ENCODE measurements at regions not wholly inside any gene's neighbourhood (a gene's known extent, or its start where the extent isn't known, plus 50 kb on each side); places are given as distances from the start of the nearest gene placed in this dataset.

DNA sequence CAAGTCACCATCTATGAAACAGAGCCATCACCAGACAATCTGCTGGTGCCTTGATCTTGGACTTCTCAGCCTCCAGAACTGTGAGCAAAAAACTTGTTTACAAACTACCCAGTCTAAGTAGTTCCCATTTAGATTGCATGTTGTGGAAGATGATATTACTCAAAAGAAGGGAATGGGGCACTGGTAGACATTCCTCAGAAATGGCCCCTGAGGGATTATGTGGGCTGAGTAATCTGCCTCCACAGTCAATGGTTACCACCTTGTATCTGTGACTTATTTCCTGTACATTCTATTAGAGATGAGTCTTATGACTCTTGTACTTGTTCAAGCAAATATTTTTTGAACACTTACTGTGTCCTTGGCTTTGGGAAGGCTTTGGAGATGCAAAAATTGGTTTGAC, 160.4 kb downstream of the NUP35 start (continued):
- TF ChIP-seq, protein P1, sequence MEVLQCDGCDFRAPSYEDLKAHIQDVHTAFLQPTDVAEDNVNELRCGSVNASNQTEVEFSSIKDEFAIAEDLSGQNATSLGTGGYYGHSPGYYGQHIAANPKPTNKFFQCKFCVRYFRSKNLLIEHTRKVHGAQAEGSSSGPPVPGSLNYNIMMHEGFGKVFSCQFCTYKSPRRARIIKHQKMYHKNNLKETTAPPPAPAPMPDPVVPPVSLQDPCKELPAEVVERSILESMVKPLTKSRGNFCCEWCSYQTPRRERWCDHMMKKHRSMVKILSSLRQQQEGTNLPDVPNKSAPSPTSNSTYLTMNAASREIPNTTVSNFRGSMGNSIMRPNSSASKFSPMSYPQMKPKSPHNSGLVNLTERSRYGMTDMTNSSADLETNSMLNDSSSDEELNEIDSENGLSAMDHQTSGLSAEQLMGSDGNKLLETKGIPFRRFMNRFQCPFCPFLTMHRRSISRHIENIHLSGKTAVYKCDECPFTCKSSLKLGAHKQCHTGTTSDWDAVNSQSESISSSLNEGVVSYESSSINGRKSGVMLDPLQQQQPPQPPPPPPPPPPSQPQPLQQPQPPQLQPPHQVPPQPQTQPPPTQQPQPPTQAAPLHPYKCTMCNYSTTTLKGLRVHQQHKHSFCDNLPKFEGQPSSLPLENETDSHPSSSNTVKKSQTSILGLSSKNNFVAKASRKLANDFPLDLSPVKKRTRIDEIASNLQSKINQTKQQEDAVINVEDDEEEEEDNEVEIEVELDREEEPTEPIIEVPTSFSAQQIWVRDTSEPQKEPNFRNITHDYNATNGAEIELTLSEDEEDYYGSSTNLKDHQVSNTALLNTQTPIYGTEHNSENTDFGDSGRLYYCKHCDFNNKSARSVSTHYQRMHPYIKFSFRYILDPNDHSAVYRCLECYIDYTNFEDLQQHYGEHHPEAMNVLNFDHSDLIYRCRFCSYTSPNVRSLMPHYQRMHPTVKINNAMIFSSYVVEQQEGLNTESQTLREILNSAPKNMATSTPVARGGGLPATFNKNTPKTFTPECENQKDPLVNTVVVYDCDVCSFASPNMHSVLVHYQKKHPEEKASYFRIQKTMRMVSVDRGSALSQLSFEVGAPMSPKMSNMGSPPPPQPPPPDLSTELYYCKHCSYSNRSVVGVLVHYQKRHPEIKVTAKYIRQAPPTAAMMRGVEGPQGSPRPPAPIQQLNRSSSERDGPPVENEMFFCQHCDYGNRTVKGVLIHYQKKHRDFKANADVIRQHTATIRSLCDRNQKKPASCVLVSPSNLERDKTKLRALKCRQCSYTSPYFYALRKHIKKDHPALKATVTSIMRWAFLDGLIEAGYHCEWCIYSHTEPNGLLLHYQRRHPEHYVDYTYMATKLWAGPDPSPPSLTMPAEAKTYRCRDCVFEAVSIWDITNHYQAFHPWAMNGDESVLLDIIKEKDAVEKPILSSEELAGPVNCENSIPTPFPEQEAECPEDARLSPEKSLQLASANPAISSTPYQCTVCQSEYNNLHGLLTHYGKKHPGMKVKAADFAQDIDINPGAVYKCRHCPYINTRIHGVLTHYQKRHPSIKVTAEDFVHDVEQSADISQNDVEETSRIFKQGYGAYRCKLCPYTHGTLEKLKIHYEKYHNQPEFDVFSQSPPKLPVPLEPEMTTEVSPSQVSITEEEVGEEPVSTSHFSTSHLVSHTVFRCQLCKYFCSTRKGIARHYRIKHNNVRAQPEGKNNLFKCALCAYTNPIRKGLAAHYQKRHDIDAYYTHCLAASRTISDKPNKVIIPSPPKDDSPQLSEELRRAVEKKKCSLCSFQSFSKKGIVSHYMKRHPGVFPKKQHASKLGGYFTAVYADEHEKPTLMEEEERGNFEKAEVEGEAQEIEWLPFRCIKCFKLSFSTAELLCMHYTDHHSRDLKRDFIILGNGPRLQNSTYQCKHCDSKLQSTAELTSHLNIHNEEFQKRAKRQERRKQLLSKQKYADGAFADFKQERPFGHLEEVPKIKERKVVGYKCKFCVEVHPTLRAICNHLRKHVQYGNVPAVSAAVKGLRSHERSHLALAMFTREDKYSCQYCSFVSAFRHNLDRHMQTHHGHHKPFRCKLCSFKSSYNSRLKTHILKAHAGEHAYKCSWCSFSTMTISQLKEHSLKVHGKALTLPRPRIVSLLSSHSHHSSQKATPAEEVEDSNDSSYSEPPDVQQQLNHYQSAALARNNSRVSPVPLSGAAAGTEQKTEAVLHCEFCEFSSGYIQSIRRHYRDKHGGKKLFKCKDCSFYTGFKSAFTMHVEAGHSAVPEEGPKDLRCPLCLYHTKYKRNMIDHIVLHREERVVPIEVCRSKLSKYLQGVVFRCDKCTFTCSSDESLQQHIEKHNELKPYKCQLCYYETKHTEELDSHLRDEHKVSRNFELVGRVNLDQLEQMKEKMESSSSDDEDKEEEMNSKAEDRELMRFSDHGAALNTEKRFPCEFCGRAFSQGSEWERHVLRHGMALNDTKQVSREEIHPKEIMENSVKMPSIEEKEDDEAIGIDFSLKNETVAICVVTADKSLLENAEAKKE (CRISPR knock-in tag; IDR thresholded peaks at IDR 0.05): no peak
- TF ChIP-seq, protein P2, sequence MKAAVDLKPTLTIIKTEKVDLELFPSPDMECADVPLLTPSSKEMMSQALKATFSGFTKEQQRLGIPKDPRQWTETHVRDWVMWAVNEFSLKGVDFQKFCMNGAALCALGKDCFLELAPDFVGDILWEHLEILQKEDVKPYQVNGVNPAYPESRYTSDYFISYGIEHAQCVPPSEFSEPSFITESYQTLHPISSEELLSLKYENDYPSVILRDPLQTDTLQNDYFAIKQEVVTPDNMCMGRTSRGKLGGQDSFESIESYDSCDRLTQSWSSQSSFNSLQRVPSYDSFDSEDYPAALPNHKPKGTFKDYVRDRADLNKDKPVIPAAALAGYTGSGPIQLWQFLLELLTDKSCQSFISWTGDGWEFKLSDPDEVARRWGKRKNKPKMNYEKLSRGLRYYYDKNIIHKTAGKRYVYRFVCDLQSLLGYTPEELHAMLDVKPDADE (IDR thresholded peaks at IDR 0.05): no peak
- TF ChIP-seq ZNF331 (CRISPR knock-in tag; IDR thresholded peaks at IDR 0.05; ENCODE audit: low read depth) (no peak), CREB1 (CRISPR knock-in tag; IDR thresholded peaks at IDR 0.05; ENCODE audit: low read depth) (no peak), EZH2phosphoT487 (IDR thresholded peaks at IDR 0.05; ENCODE audit: unreplicated experiment) (no peak)

DNA sequence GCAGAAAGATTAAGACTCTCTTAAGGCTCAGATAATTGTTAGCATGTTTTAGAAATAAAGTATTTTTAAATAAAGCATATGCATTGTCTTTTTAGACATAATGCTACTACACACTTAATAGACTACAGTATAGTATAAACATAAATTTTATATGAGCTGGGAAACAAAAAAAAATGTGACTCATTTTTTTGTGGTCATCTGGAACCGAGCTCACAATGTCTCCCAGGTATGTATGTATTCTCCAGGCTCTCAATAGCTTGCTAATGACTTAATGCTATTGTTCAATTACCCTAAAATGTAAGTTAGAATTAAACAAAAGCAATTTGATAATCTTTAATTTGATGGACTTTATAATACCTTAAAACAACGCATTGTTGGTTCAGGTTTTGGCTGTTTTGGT, 167.2 kb downstream of the NUP35 start:
- H3K36me3 ChIP-seq (ENCODE audit: insufficient read depth): no peaks in the 10 kb centered on the region
- H4K20me1 ChIP-seq (replicated peaks; ENCODE audit: insufficient read depth): no peaks in the 10 kb centered on the region
- H3K27ac ChIP-seq (ENCODE audit: low read depth): no peak overlapping the region
- no peak for DNase-seq (ENCODE audit: low spot score)
- H2AFZ ChIP-seq: no peak overlapping the region
- H3K9me2 ChIP-seq (ENCODE audit: insufficient read depth): no peaks in the 10 kb centered on the region
- H3K27ac Mint-ChIP-seq: no peak overlapping the region
- no peaks in the 10 kb centered on the region for H3K27me3 ChIP-seq (ENCODE audit: insufficient read depth)
- H3K36me3 Mint-ChIP-seq (ENCODE audit: low read depth): peaks cover 3% of the 10 kb centered on the region; the same call in 1 of the 3 replicates
- H3K79me2 ChIP-seq (replicated peaks; ENCODE audit: insufficient read depth): no peaks in the 10 kb centered on the region
- H3K4me1 Mint-ChIP-seq: peaks cover 20% of the 10 kb centered on the region
- no peak overlapping the region for H3K4me2 ChIP-seq
- H3K4me3 ChIP-seq: no peak overlapping the region
- peaks cover 8% of the 10 kb centered on the region for H3K27me3 Mint-ChIP-seq (ENCODE audit: insufficient read depth, low read depth, poor library complexity)
- ATAC-seq: no peak
- H3K9me3 Mint-ChIP-seq: peaks cover 12% of the 10 kb centered on the region
- H3F3A ChIP-seq (replicated peaks; ENCODE audit: low read depth): no peaks in the 10 kb centered on the region
- no peak overlapping the region for H3K4me3 Mint-ChIP-seq
- peaks cover 9% of the 10 kb centered on the region; the same call in 1 of the 2 replicates for H3K4me1 ChIP-seq (ENCODE audit: insufficient read depth)
- TF ChIP-seq EZH2 (IDR thresholded peaks at IDR 0.05; ENCODE audit: low read depth, unreplicated experiment): no peak
- TF ChIP-seq POLR2AphosphoS5 (IDR thresholded peaks at IDR 0.05; ENCODE audit: low read depth): no peak
- no peak for TF ChIP-seq NANOG (IDR thresholded peaks at IDR 0.05; ENCODE audit: borderline replicate concordance)
- TF ChIP-seq ZNF114 (CRISPR knock-in tag; IDR thresholded peaks at IDR 0.05): no peak
- TF ChIP-seq, protein P2 (IDR thresholded peaks at IDR 0.05): no peak
- TF ChIP-seq, protein P3, sequence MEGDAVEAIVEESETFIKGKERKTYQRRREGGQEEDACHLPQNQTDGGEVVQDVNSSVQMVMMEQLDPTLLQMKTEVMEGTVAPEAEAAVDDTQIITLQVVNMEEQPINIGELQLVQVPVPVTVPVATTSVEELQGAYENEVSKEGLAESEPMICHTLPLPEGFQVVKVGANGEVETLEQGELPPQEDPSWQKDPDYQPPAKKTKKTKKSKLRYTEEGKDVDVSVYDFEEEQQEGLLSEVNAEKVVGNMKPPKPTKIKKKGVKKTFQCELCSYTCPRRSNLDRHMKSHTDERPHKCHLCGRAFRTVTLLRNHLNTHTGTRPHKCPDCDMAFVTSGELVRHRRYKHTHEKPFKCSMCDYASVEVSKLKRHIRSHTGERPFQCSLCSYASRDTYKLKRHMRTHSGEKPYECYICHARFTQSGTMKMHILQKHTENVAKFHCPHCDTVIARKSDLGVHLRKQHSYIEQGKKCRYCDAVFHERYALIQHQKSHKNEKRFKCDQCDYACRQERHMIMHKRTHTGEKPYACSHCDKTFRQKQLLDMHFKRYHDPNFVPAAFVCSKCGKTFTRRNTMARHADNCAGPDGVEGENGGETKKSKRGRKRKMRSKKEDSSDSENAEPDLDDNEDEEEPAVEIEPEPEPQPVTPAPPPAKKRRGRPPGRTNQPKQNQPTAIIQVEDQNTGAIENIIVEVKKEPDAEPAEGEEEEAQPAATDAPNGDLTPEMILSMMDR (conservative IDR thresholded peaks at IDR 0.05; ENCODE audit: low read depth in 2 of 2): no peak

All from GM23338 (cell line).